A549 (cell line): ENCODE measurements at regions not wholly inside any gene's neighbourhood (a gene's known extent, or its start where the extent isn't known, plus 50 kb on each side); places are given as distances from the start of the nearest gene placed in this dataset.

Source experiments
- ATAC-seq, 2 experiments: fragments of 200-7000 bp in 1 of 2; fragments of >200 bp in 1 of 2; cut with Nextera tagmentation in 1 of 2; cut with Tn5 transposase in 1 of 2; 3 replicates each; pipeline versions ENCODE4 v1.8.0 to v1.9.1; 2018 to 2020; ENCODE audit warnings: mild to moderate bottlenecking in 1 of 2, moderate library complexity in 1 of 2
- CTCF ChIA-PET: fragments of 300-600 bp; sonication (Branson Sonifier 250); formaldehyde crosslinking; extraction: SDS; loops from one replicate; lab custom pipeline; 2021; ENCODE audit warnings: antibody characterized with exemption, inconsistent platforms; lab: Yijun Ruan, JAX
- POLR2A ChIA-PET: fragments of 350-600 bp; formaldehyde crosslinking; extraction: SDS; loops from one replicate; lab custom pipeline; 2021; ENCODE audit warnings: antibody characterized with exemption, inconsistent platforms; lab: Yijun Ruan, JAX
- DNase-seq, 2 experiments: peaks; one replicate each; pipeline versions ENCODE4 v3.0.0 to v3.0.0-alpha.2; 2011 to 2016; ENCODE audit warnings: low read depth in 1 of 2, low spot score in 1 of 2
- FAIRE-seq: peaks from 2 replicates; lab custom pipeline; 2011; peaks lifted over from hg19 to GRCh38; lab: Jason Lieb, UNC
- H3K27ac ChIP-seq, 2 experiments: fragments of >200 bp; sonication (Bioruptor Twin); formaldehyde crosslinking; 3 replicates each; pipeline ENCODE4 v1.5.1; 2016 to 2017
- H3K4me1 ChIP-seq: fragments of >200 bp; sonication (Bioruptor Twin); formaldehyde crosslinking; 3 replicates; pipeline ENCODE4 v1.6.1; 2016
- H3K4me2 ChIP-seq: fragments of >200 bp; sonication (Bioruptor Twin); formaldehyde crosslinking; 3 replicates; pipeline ENCODE4 v1.6.1; 2016
- H3K4me3 ChIP-seq: fragments of >200 bp; sonication (Bioruptor Twin); formaldehyde crosslinking; 3 replicates; pipeline ENCODE4 v1.5.1; 2016
- H3K9me3 ChIP-seq: fragments of >200 bp; sonication (Bioruptor Twin); formaldehyde crosslinking; 3 replicates; pipeline ENCODE4 v1.6.1; 2016
- ATOH8 ChIP-seq: fragments of 250-450 bp; sonication (Bioruptor Pico); IDR thresholded peaks from 2 replicates; pipeline ENCODE4 v1.5.0; 2020; ENCODE audit warnings: low read depth, mild to moderate bottlenecking, moderate library complexity
- BCL3 ChIP-seq: fragments of >200 bp; sonication (Bioruptor Twin); formaldehyde crosslinking; IDR thresholded peaks from 3 replicates; pipeline ENCODE4 v1.6.1; 2016
- BHLHE40 ChIP-seq: IDR thresholded peaks from 2 replicates; pipeline ENCODE4 v1.6.1; 2012; ENCODE audit warnings: low read depth, low read length, inconsistent platforms
- CBX8 ChIP-seq: fragments of 200-600 bp; sonication (generic); IDR thresholded peaks from 2 replicates; pipeline ENCODE4 v1.6.1; 2016
- CEBPB ChIP-seq, 2 experiments: fragments of >200 bp in 1 of 2; sonication (Bioruptor Twin) in 1 of 2; formaldehyde crosslinking in 1 of 2; IDR thresholded peaks; 2 replicates each; pipeline ENCODE4 v1.6.1; 2012 to 2016
- CHD2 ChIP-seq: fragments of 150-350 bp; IDR thresholded peaks from 2 replicates; pipeline ENCODE4 v1.6.1; 2014; ENCODE audit warnings: low read length; ENCODE audit not compliant: partially characterized antibody
- CTCF ChIP-seq: fragments of >200 bp; sonication (Bioruptor Twin); formaldehyde crosslinking; IDR thresholded peaks from 3 replicates; pipeline ENCODE4 v1.5.1; 2016
- EP300 ChIP-seq, 2 experiments: fragments of >200 bp; sonication (Bioruptor Twin); formaldehyde crosslinking; IDR thresholded peaks; 2 replicates in 1 of 2; 3 replicates in 1 of 2; pipeline ENCODE4 v1.6.1; 2016 to 2017
- FOSB ChIP-seq: fragments of 250-450 bp; sonication (Bioruptor Pico); IDR thresholded peaks from 2 replicates; pipeline ENCODE4 v1.5.0; 2020; ENCODE audit warnings: mild to moderate bottlenecking, moderate library complexity
- FOSL2 ChIP-seq, 2 experiments: fragments of 450-650 bp in 1 of 2; fragments of >200 bp in 1 of 2; sonication (Bioruptor Twin) in 1 of 2; formaldehyde crosslinking; IDR thresholded peaks; 2 replicates each; pipeline versions ENCODE4 v1.5.0 to v1.6.1; 2016 to 2020; ENCODE audit warnings: mild to moderate bottlenecking in 1 of 2, moderate library complexity in 1 of 2
- HDAC2 ChIP-seq: fragments of 200-600 bp; sonication (generic); IDR thresholded peaks from 2 replicates; pipeline ENCODE4 v1.6.1; 2016
- HES2 ChIP-seq: fragments of >200 bp; sonication (Bioruptor Twin); formaldehyde crosslinking; IDR thresholded peaks from 2 replicates; pipeline ENCODE4 v1.6.1; 2016
- HMGXB4 ChIP-seq: fragments of 250-450 bp; sonication (Bioruptor Pico); IDR thresholded peaks from 2 replicates; pipeline ENCODE4 v1.5.0; 2021; ENCODE audit warnings: mild to moderate bottlenecking, moderate library complexity, borderline replicate concordance
- HOXB13 ChIP-seq: fragments of 250-450 bp; sonication (Bioruptor Pico); IDR thresholded peaks from 2 replicates; pipeline ENCODE4 v1.5.0; 2020; ENCODE audit warnings: low read depth, mild to moderate bottlenecking, moderate library complexity
- MAX ChIP-seq: IDR thresholded peaks from 2 replicates; pipeline ENCODE4 v1.6.1; 2012
- MAZ ChIP-seq: fragments of 150-350 bp; IDR thresholded peaks from 2 replicates; pipeline ENCODE4 v1.6.1; 2014; ENCODE audit warnings: antibody characterized with exemption, low read depth, low read length, borderline replicate concordance
- NFE2L2 ChIP-seq: fragments of 150-350 bp; conservative IDR thresholded peaks from 2 replicates; pipeline ENCODE4 v1.6.1; 2014; ENCODE audit warnings: low read length
- POLR2A ChIP-seq: IDR thresholded peaks from 2 replicates; pipeline ENCODE4 v1.6.1; 2012; ENCODE audit warnings: mild to moderate bottlenecking, low read length
- RAD21 ChIP-seq, 2 experiments: fragments of >200 bp in 1 of 2; sonication (Bioruptor Twin) in 1 of 2; formaldehyde crosslinking in 1 of 2; IDR thresholded peaks in 1 of 2; conservative IDR thresholded peaks in 1 of 2; 2 replicates in 1 of 2; 3 replicates in 1 of 2; pipeline ENCODE4 v1.6.1; 2012 to 2018; ENCODE audit warnings: inconsistent platforms in 1 of 2
- RARB ChIP-seq: fragments of 250-450 bp; sonication (Bioruptor Pico); IDR thresholded peaks from 2 replicates; pipeline ENCODE4 v1.8.0; 2021; ENCODE audit warnings: mild to moderate bottlenecking, moderate library complexity
- RFX5 ChIP-seq: fragments of 450-650 bp; IDR thresholded peaks from 2 replicates; pipeline ENCODE4 v1.7.1; 2014; ENCODE audit warnings: antibody characterized with exemption, mild to moderate bottlenecking, moderate library complexity
- RNF2 ChIP-seq: fragments of 200-600 bp; sonication (generic); IDR thresholded peaks from 2 replicates; pipeline ENCODE4 v1.6.1; 2016; ENCODE audit warnings: low read depth, mild to moderate bottlenecking, antibody characterized with exemption, moderate library complexity, borderline replicate concordance
- SMC3 ChIP-seq: fragments of >200 bp; sonication (Bioruptor Twin); formaldehyde crosslinking; IDR thresholded peaks from 3 replicates; pipeline ENCODE4 v1.6.1; 2018; ENCODE audit warnings: inconsistent platforms
- SREBF2 ChIP-seq: fragments of 450-650 bp; IDR thresholded peaks from 2 replicates; pipeline ENCODE4 v1.6.1; 2014; ENCODE audit warnings: mild to moderate bottlenecking, moderate library complexity
- TFCP2L1 ChIP-seq: fragments of 250-450 bp; sonication (Bioruptor Pico); IDR thresholded peaks from 2 replicates; pipeline ENCODE4 v1.5.0; 2021; ENCODE audit warnings: mild to moderate bottlenecking
- ZNF302 ChIP-seq: fragments of 250-450 bp; sonication (Bioruptor Pico); IDR thresholded peaks from 2 replicates; pipeline ENCODE4 v1.9.0; 2021; ENCODE audit warnings: inconsistent platforms, mild to moderate bottlenecking, moderate library complexity
- ZSCAN20 ChIP-seq: fragments of 250-450 bp; sonication (Bioruptor Pico); IDR thresholded peaks from 2 replicates; pipeline ENCODE4 v1.8.0; 2022; ENCODE audit warnings: mild to moderate bottlenecking, moderate library complexity
- WGBS: methylation state at CpG from one replicate; pipeline ENCODE4 v1.1.6; 2017; ENCODE audit errors: missing lambda C conversion rate; 5-methylcytosine and 5-hydroxymethylcytosine counted together

GRCh38 chr1:30819244-30819571 is 61.6 kb upstream of the LAPTM5 start:
- Histone ChIP-seq H3K4me3 (no peak overlapping the region), H3K27ac (no peak overlapping the region), H3K9me3 (no peaks in the 10 kb centered on the region), H3K4me1 (peaks cover 11% of the 10 kb centered on the region), H3K4me2 (no peak overlapping the region)
- CTCF ChIA-PET = interaction anchor here (1.2 to 5.2 kb wide), 4 partner anchors 9 to 92 kb away, joined by 3 to 59 read pairs (median 10); no protein-coding TSS in a partner anchor
- TF ChIP-seq TFCP2L1 (CRISPR knock-in tag) = no peak
- no peak for TF ChIP-seq HOXB13 (CRISPR knock-in tag)
- no peak for TF ChIP-seq HDAC2
- TF ChIP-seq POLR2A = no peak
- no peak for TF ChIP-seq CBX8
- no peak for TF ChIP-seq FOSB (CRISPR knock-in tag)
- no peak for TF ChIP-seq HES2
- no peak for TF ChIP-seq FOSL2 (IDR thresholded peaks at IDR 0.05)
- no peak for TF ChIP-seq FOSL2 (CRISPR knock-in tag; IDR thresholded peaks at IDR 0.05)
- no peak for TF ChIP-seq BHLHE40
- no peak for TF ChIP-seq SMC3
- TF ChIP-seq RNF2 = no peak
- TF ChIP-seq CHD2 = no peak
- TF ChIP-seq NFE2L2 = no peak
- no peak for TF ChIP-seq RFX5
- TF ChIP-seq RARB (CRISPR knock-in tag) = no peak
- TF ChIP-seq ZSCAN20 (CRISPR knock-in tag) = no peak
- no peak for TF ChIP-seq CEBPB (IDR thresholded peaks at IDR 0.05)
- TF ChIP-seq SREBF2 = no peak
- FAIRE-seq = no peak
- no peak for ATAC-seq
- POLR2A ChIA-PET = no interaction called here
- WGBS = 31% methylated on average over 3 of the region's 3 CpGs
- DNase-seq = no peak

GRCh38 chr1:30818568-30819243 is 61.1 kb upstream of the LAPTM5 start:
- Histone ChIP-seq H3K4me3 (no peak overlapping the region), H3K4me2 (no peak overlapping the region), H3K9me3 (no peaks in the 10 kb centered on the region), H3K27ac (no peak overlapping the region), H3K4me1 (peaks cover 9% of the 10 kb centered on the region)
- 66% methylated on average over 9 of the region's 10 CpGs for WGBS
- no peak for ATAC-seq
- no peak for DNase-seq
- no peak for TF ChIP-seq CBX8
- TF ChIP-seq MAZ = no peak
- TF ChIP-seq ZSCAN20 (CRISPR knock-in tag) = no peak
- TF ChIP-seq HMGXB4 = no peak
- no peak for TF ChIP-seq BCL3
- no peak for TF ChIP-seq CTCF
- TF ChIP-seq RAD21 (conservative IDR thresholded peaks at IDR 0.05 in 1 of 2, IDR thresholded peaks at IDR 0.05 in 1 of 2) = no peak
- TF ChIP-seq CHD2 = no peak
- TF ChIP-seq EP300 (IDR thresholded peaks at IDR 0.05) = no peak
- no peak for TF ChIP-seq ATOH8 (CRISPR knock-in tag)
- TF ChIP-seq TFCP2L1 (CRISPR knock-in tag) = no peak
- TF ChIP-seq ZNF302 (CRISPR knock-in tag) = no peak
- TF ChIP-seq RNF2 = no peak
- TF ChIP-seq MAX = no peak
- ChIA-PET CTCF (interaction anchor here (1.2 to 5.2 kb wide), 4 partner anchors 9 to 92 kb away, joined by 3 to 59 read pairs (median 10); no protein-coding TSS in a partner anchor), POLR2A (no interaction called here)
- no peak for FAIRE-seq
